Skin of body (tissue), 1 donor: ENCODE measurements at regions not wholly inside any gene's neighbourhood (a gene's known extent, or its start where the extent isn't known, plus 50 kb on each side); places are given as distances from the start of the nearest gene placed in this dataset.
"Not testable (repeated sequence)": the region's sequence is repeated elsewhere in the genome, so short reads cannot be mapped to it uniquely, and the experiment has no call there.

ENCODE experiments used
- DNase-seq: peaks from one replicate; lab custom pipeline; 2025; lab: John Stamatoyannopoulos, UW

- no peak for DNase-seq
These were observed 85.1 kb downstream of the GNL3L start for GRCh38 chrX:54615109-54615508.

DNA sequence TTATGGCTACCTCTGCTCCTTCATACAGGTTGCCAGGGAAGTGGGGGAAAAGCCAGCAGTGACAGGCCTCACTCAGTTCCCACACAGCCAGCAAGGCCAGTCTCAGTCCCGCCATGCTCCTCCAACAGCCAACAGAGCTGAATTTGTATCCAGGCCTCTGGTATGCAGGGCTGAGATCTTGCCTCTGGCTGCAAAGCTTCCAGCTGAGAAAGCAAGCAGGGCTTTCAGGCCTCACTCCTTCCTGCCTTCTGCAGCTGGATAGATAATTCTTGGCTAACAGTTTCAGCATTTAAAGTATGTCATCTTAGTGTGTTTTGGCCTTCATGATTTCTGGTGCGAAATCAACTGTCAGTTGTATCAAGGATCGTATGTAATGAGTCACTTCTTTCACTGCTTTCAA is 103.6 kb downstream of the GNL3L start:
- no peak for DNase-seq

- no peak for DNase-seq
These were observed 109.0 kb downstream of the GNL3L start for GRCh38 chrX:54639018-54639345.

GRCh38 chrX:54639346-54640102 is 109.5 kb downstream of the GNL3L start:
- DNase-seq, result peak; percentile 96

DNA sequence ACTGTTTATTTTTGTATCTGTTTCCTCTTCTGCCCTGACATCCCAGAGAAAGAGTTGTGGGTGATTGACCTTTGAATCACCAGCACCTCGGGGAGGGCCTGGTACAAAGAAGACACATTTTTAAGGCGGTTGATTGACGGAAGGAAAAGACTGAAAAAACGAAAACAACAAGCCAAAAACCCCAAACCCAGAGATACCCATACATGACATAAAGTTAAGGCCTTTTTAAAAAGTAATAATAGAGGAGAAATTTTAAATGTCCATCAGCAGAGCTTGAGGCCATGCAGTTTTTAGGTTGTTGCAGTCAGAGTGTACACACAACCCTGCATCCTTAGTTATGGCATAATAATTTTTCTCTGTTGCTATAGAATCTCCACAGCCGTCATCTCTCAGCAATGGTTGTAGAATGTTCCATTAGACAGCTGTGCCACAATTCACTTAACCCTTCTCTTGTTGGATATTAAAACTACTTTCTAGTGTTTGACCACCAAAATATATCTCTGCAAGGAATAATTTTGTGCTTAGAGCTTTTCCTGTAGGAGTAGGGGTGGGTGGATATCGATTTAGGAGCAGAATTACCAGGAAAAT is 110.2 kb downstream of the GNL3L start:
- DNase-seq, result peak; percentile 38

GRCh38 chrX:54640736-54641135 is 110.7 kb downstream of the GNL3L start:
- peak; percentile 68 for DNase-seq

GRCh38 chrX:54641530-54641929 is 111.5 kb downstream of the GNL3L start:
- DNase-seq, result no peak

GRCh38 chrX:54647607-54648006 is 117.6 kb downstream of the GNL3L start:
- not testable (repeated sequence) for DNase-seq

- no peak for DNase-seq
These were observed 129.5 kb downstream of the GNL3L start for GRCh38 chrX:54659547-54659946.

- DNase-seq, result no peak
These were observed 122.3 kb downstream of the ITIH6 start for GRCh38 chrX:54675762-54676161.

DNA sequence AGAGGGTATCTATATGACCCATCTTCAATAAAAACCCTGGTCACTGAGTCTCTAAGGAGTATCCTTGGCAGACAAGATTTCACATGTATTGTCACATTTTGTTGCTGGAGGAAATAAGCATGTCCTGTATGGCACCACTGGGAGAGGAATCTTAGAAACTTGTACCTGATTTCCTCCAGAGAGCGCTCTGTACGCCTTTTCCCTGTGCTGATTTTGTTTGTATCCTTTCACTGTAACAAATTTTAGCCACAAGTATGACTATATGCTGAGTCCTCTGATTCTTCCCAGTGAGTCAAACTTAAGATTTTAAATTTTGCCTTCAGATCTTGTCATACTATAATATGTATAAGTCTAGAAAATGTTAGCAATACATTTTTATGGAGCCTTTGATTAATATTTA is 102.8 kb downstream of the ITIH6 start:
- DNase-seq, result peak; percentile 15

DNA sequence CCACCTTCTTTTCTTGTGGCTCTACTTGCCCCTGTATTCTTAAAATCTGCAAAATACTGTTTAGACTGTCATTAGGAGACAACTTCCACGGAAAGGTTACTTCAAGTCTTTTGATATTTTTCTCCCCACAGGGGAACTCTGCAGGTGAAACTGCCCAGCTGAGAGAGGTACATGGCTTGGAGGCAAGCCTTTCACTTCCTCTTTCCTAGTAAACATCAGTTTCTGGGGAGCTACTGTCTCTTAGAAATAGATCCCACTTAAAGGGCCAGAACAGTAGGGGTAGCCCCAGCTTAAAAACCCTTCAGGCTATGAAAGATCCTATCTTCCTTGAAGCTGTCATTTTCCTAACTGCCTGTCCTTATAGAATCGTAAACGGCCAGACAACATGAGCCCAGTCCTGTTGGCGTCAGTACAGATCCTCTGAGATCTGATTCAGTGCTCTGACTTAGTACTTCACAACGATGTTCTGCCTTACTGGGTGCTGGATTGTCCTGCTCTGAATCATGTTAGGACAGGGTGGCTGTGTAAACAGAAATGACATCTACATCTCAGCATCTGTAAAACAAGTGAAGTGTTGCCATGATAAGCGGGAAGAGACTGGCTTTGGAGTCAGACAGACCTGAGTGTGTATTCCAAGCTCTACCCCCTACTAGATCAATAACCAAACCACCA is 102.1 kb downstream of the ITIH6 start:
- no peak for DNase-seq
